AG10803 (cell line): ENCODE measurements at regions not wholly inside any gene's neighbourhood (a gene's known extent, or its start where the extent isn't known, plus 50 kb on each side); places are given as distances from the start of the nearest gene placed in this dataset.

ENCODE experiments used
- DNase-seq: peaks from one replicate; pipeline ENCODE4 v3.0.0; 2010; ENCODE audit warnings: low read depth
- H3K4me3 ChIP-seq: 2 replicates; pipeline ENCODE4 v1.5.1; 2011; ENCODE audit warnings: mild to moderate bottlenecking, low read length, control low read depth
- CTCF ChIP-seq: conservative IDR thresholded peaks from 2 replicates; pipeline ENCODE4 v1.5.1; 2011; ENCODE audit warnings: mild to moderate bottlenecking, low read length, control low read depth, inconsistent platforms

- peak; percentile 47 for DNase-seq
- H3K4me3 ChIP-seq: no peak overlapping the region
- no peak for TF ChIP-seq CTCF
Measured at GRCh38 chr3:21893242-21893641, 142.2 kb upstream of the ZNF385D start.

- peak; percentile 33 for DNase-seq
- no peak overlapping the region for H3K4me3 ChIP-seq
- peak; percentile 71 for TF ChIP-seq CTCF
Measured at GRCh38 chr3:21894459-21895340, 143.7 kb upstream of the ZNF385D start.

- H3K4me3 ChIP-seq: no peak overlapping the region
- no peak for DNase-seq
- no peak for TF ChIP-seq CTCF
Measured at GRCh38 chr3:21898316-21898715, 147.3 kb upstream of the ZNF385D start.

- TF ChIP-seq CTCF: no peak
- no peak for DNase-seq
- no peak overlapping the region for H3K4me3 ChIP-seq
Measured at GRCh38 chr3:21901484-21901883, 150.5 kb upstream of the ZNF385D start.

- TF ChIP-seq CTCF: no peak
- H3K4me3 ChIP-seq: no peak overlapping the region
- no peak for DNase-seq
Measured at GRCh38 chr3:21902956-21903355, 151.9 kb upstream of the ZNF385D start.

GRCh38 chr3:21909096-21909495, 158.1 kb upstream of the ZNF385D start:
- H3K4me3 ChIP-seq: no peak overlapping the region
- no peak for DNase-seq
- TF ChIP-seq CTCF: no peak

- no peak for TF ChIP-seq CTCF
- no peak overlapping the region for H3K4me3 ChIP-seq
- peak; percentile 75 for DNase-seq
Measured at GRCh38 chr3:21912711-21913110, 161.7 kb upstream of the ZNF385D start.
